Panc1 (cell line): ENCODE measurements at regions not wholly inside any gene's neighbourhood (a gene's known extent, or its start where the extent isn't known, plus 50 kb on each side); places are given as distances from the start of the nearest gene placed in this dataset.

Experiments used
- ATAC-seq: fragments of 200-7000 bp; cut with Tn5 transposase; 2 replicates; pipeline ENCODE4 v1.9.1; 2020; ENCODE audit warnings: mild to moderate bottlenecking, moderate library complexity
- BruUV-seq: library from RNA; stranded (reverse); fragments of 400-500 nt; replicated peaks from 2 replicates; lab custom pipeline; 2021; lab: Mats Ljungman, UMichigan
- CTCF ChIA-PET: fragments of 300-600 bp; sonication (Branson Sonifier 250); formaldehyde crosslinking; loops from one replicate; lab custom pipeline; 2022; ENCODE audit warnings: antibody characterized with exemption; lab: Charles Lee
- POLR2A ChIA-PET: fragments of 300-600 bp; sonication (Branson Sonifier 250); formaldehyde crosslinking; loops from one replicate; lab custom pipeline; 2022; ENCODE audit warnings: antibody characterized with exemption; lab: Charles Lee
- DNase-seq: peaks from one replicate; pipeline ENCODE4 v3.0.0-alpha.2; 2010; ENCODE audit warnings: low read depth, low spot score
- H3K27ac ChIP-seq: 2 replicates; pipeline ENCODE4 v1.5.1; 2011; ENCODE audit warnings: mild to moderate bottlenecking, low read length, inconsistent platforms
- H3K27me3 ChIP-seq: fragments of 200-500 bp; sonication (Bioruptor generic); 2 replicates; pipeline ENCODE4 v1.6.0; 2014; ENCODE audit warnings: low read length, inconsistent platforms; ENCODE audit not compliant: control insufficient read depth, insufficient read depth
- H3K36me3 ChIP-seq: fragments of 200-500 bp; sonication (Bioruptor generic); 2 replicates; pipeline ENCODE4 v1.5.1; 2014; ENCODE audit warnings: inconsistent platforms, mild to moderate bottlenecking, low read length, moderate library complexity; ENCODE audit not compliant: control insufficient read depth, insufficient read depth
- H3K4me1 ChIP-seq: 2 replicates; pipeline ENCODE4 v1.5.1; 2011; ENCODE audit warnings: inconsistent platforms, mild to moderate bottlenecking, low read length, moderate library complexity; ENCODE audit not compliant: control insufficient read depth, insufficient read depth
- H3K4me3 ChIP-seq, 2 experiments: 2 replicates each; pipeline ENCODE4 v1.5.1; 2011 to 2012; ENCODE audit warnings: low read depth in 2 of 2, low read length in 2 of 2, mild to moderate bottlenecking in 2 of 2, inconsistent platforms in 1 of 2, moderate library complexity in 1 of 2
- H3K9me3 ChIP-seq: fragments of 200-500 bp; sonication (Bioruptor generic); 2 replicates; pipeline ENCODE4 v1.5.1; 2014; ENCODE audit warnings: low read depth, mild to moderate bottlenecking, inconsistent platforms, low read length, moderate library complexity; ENCODE audit not compliant: control insufficient read depth, insufficient read depth
- POLR2AphosphoS5 ChIP-seq: IDR thresholded peaks from 2 replicates; pipeline ENCODE4 v1.6.1; 2012; ENCODE audit warnings: mild to moderate bottlenecking, low read depth, low read length, moderate library complexity
- SIN3A ChIP-seq: IDR thresholded peaks from 2 replicates; pipeline ENCODE4 v1.6.1; 2012; ENCODE audit warnings: low read depth, mild to moderate bottlenecking, low read length, moderate library complexity, borderline replicate concordance; ENCODE audit not compliant: insufficient read depth
- TCF7L2 ChIP-seq: IDR thresholded peaks from 2 replicates; pipeline ENCODE4 v1.6.1; 2011; ENCODE audit warnings: mild to moderate bottlenecking, low read depth, low read length, inconsistent platforms
- in situ Hi-C: cut with HindIII; loops from 2 replicates; pipeline ENCODE4 v1.10.0; 2016; ENCODE audit warnings: low sequenced_read_pairs, low pct_unique_long_range_greater_than_20kb
- intact Hi-C: fragments of 100-400 bp; cut with micrococcal nuclease; formaldehyde crosslinking; loops from one replicate; pipeline ENCODE4 v1.10.0; 2022; ENCODE audit not compliant: unreplicated experiment
- TF ChIP-seq, protein P1 (sequence below): fragments of 450-650 bp; IDR thresholded peaks from 2 replicates; pipeline ENCODE4 v1.5.1; 2017; ENCODE audit warnings: mild to moderate bottlenecking
- TF ChIP-seq, protein P2 (sequence below), 2 experiments: IDR thresholded peaks; 2 replicates each; pipeline ENCODE4 v1.6.1; 2011 to 2012; ENCODE audit warnings: low read depth in 2 of 2, control low read depth in 1 of 2, low read length in 1 of 2, mild to moderate bottlenecking in 1 of 2, moderate library complexity in 1 of 2; ENCODE audit not compliant: insufficient read depth in 1 of 2

DNA sequence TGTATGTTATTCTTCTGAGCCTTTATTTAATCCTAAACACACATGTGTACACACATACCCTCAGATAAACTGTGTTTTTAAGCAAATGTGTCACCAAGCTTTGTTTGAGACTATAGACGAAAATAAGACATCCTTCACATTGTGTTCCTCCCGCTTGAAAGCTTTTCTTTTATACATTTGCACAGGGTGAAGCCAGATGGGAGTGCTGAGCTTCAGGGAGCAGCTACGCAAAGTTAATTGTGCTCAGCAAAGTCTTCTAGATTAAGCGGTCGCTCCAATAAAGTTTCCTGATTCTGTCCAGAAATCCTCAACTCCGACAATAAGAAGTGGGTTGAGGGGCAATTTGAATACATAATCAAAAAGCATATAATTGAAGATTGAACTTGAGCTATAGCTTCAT is 117.2 kb upstream of the ARGLU1 start:
- in situ Hi-C loops = no loop called here
- ChIA-PET POLR2A (no interaction called here), CTCF (no interaction called here)
- no TSS peak for BruUV-seq
- TF ChIP-seq POLR2AphosphoS5 (no peak), TCF7L2 (no peak)
- TF ChIP-seq, protein P1, sequence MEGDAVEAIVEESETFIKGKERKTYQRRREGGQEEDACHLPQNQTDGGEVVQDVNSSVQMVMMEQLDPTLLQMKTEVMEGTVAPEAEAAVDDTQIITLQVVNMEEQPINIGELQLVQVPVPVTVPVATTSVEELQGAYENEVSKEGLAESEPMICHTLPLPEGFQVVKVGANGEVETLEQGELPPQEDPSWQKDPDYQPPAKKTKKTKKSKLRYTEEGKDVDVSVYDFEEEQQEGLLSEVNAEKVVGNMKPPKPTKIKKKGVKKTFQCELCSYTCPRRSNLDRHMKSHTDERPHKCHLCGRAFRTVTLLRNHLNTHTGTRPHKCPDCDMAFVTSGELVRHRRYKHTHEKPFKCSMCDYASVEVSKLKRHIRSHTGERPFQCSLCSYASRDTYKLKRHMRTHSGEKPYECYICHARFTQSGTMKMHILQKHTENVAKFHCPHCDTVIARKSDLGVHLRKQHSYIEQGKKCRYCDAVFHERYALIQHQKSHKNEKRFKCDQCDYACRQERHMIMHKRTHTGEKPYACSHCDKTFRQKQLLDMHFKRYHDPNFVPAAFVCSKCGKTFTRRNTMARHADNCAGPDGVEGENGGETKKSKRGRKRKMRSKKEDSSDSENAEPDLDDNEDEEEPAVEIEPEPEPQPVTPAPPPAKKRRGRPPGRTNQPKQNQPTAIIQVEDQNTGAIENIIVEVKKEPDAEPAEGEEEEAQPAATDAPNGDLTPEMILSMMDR = no peak
- H3K4me1 ChIP-seq = no peaks in the 10 kb centered on the region
- ATAC-seq = no peak
- no peaks in the 10 kb centered on the region for H3K27me3 ChIP-seq
- H3K27ac ChIP-seq = no peak overlapping the region
- DNase-seq = no peak
- no peaks in the 10 kb centered on the region for H3K9me3 ChIP-seq
- intact Hi-C loops = no loop called here
- H3K36me3 ChIP-seq = no peaks in the 10 kb centered on the region
- H3K4me3 ChIP-seq = no peak overlapping the region

DNA sequence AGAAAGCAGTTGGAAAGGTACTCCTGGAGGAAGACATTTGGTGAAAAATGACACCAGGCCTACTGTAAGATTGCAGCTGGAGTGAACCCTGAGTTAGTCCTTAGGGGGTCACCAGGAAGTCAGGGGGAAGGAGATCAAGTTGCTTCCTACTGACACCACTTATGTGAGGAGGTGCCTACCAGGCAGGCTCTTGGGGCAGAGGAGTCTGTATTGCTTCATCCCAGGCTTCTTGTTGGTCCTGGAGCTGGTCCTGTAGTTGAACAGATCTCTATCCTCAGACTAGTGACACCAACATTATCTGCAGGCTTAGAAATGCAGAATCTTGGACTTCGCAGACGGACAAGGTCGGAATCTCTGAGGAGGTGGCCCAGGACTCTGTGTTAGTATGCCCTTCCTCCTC is 116.0 kb upstream of the ARGLU1 start:
- in situ Hi-C loops = no loop called here
- Histone ChIP-seq H3K27ac (no peak overlapping the region), H3K4me3 (no peak overlapping the region), H3K36me3 (no peaks in the 10 kb centered on the region), H3K27me3 (no peaks in the 10 kb centered on the region), H3K9me3 (no peaks in the 10 kb centered on the region), H3K4me1 (no peaks in the 10 kb centered on the region)
- ChIA-PET POLR2A (no interaction called here), CTCF (interaction anchor here (0.6 kb wide), 1 partner anchor 9 kb away, joined by 5 read pairs; no protein-coding TSS in a partner anchor)
- no peak for TF ChIP-seq SIN3A
- TF ChIP-seq, protein P2, sequence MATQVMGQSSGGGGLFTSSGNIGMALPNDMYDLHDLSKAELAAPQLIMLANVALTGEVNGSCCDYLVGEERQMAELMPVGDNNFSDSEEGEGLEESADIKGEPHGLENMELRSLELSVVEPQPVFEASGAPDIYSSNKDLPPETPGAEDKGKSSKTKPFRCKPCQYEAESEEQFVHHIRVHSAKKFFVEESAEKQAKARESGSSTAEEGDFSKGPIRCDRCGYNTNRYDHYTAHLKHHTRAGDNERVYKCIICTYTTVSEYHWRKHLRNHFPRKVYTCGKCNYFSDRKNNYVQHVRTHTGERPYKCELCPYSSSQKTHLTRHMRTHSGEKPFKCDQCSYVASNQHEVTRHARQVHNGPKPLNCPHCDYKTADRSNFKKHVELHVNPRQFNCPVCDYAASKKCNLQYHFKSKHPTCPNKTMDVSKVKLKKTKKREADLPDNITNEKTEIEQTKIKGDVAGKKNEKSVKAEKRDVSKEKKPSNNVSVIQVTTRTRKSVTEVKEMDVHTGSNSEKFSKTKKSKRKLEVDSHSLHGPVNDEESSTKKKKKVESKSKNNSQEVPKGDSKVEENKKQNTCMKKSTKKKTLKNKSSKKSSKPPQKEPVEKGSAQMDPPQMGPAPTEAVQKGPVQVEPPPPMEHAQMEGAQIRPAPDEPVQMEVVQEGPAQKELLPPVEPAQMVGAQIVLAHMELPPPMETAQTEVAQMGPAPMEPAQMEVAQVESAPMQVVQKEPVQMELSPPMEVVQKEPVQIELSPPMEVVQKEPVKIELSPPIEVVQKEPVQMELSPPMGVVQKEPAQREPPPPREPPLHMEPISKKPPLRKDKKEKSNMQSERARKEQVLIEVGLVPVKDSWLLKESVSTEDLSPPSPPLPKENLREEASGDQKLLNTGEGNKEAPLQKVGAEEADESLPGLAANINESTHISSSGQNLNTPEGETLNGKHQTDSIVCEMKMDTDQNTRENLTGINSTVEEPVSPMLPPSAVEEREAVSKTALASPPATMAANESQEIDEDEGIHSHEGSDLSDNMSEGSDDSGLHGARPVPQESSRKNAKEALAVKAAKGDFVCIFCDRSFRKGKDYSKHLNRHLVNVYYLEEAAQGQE (IDR thresholded peaks at IDR 0.05; ENCODE audit: insufficient read depth in 1 of 2, low read depth in 2 of 2, low read length in 1 of 2) = no peak
- TF ChIP-seq POLR2AphosphoS5 = no peak
- TF ChIP-seq, protein P1 = no peak
- no peak for TF ChIP-seq TCF7L2
- DNase-seq (no peak), ATAC-seq (no peak)
- BruUV-seq = no TSS peak
- intact Hi-C loops = no loop called here

DNA sequence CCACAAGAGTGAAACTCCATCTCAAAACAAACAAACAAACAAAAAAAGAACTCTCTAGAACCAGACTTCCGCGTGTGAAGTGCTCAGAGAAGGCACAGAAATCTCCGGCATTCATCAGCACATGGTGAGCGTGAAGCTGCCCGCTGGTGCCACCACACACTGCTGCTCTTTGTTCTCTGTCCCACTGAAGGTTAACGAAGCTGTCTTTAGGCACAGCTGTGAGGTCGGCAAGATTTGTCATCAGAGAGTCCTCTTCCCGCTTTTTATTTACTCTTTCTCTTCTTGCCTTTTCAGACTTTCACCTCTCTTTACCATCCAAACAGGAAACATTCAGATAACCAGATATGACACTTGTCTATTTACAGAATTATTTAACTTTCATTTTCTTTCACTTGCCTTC is 115.2 kb upstream of the ARGLU1 start:
- CTCF ChIA-PET = no interaction called here
- TF ChIP-seq, protein P1 = no peak
- TF ChIP-seq POLR2AphosphoS5 = no peak
- no peak for TF ChIP-seq SIN3A
- no peak for TF ChIP-seq TCF7L2
- TF ChIP-seq, protein P2 (IDR thresholded peaks at IDR 0.05; ENCODE audit: insufficient read depth in 1 of 2, low read depth in 2 of 2, low read length in 1 of 2) = no peak
- H3K27ac ChIP-seq = no peak overlapping the region
- H3K27me3 ChIP-seq = no peaks in the 10 kb centered on the region
- no peaks in the 10 kb centered on the region for H3K36me3 ChIP-seq
- in situ Hi-C loops (no loop called here), intact Hi-C loops (no loop called here)
- H3K4me1 ChIP-seq = no peaks in the 10 kb centered on the region
- no TSS peak for BruUV-seq
- DNase-seq (no peak), ATAC-seq (no peak)
- no peaks in the 10 kb centered on the region for H3K9me3 ChIP-seq
- no peak overlapping the region for H3K4me3 ChIP-seq
- POLR2A ChIA-PET = no interaction called here
